OCI-LY3 (cell line): ENCODE measurements at regions not wholly inside any gene's neighbourhood (a gene's known extent, or its start where the extent isn't known, plus 50 kb on each side); places are given as distances from the start of the nearest gene placed in this dataset.

Source experiments
- EZH2phosphoT487 ChIP-seq: fragments of 200-600 bp; shearing (Covaris generic); IDR thresholded peaks from 2 replicates; pipeline ENCODE4 v1.6.1; 2018; ENCODE audit warnings: antibody characterized with exemption, mixed run types, low read depth
- TF ChIP-seq, protein P1 (sequence below): fragments of 200-600, 300-600 bp; sonication (generic); IDR thresholded peaks from 2 replicates; pipeline ENCODE4 v1.5.1; 2014; ENCODE audit warnings: antibody characterized with exemption, low read length, low read depth

DNA sequence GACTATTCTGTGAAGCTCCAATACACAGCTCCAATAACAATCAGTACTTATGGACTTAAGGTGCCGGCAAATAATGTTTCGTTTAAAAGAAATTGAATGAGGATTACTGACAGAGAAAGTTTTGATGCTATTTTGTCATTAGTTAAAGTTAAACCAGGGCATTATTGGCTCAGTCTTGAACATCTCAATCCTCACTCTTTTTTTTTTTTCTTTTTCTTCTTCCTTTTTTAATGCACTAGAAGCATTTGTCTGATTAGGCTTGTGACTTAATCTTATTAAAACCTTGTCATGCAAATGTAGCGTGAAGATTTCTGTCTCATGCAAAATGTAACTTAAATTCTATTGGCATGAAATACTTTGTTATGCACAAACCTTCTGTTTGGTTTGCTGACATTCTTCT, 346.8 kb upstream of the ADGRL2 start:
- TF ChIP-seq, protein P1, sequence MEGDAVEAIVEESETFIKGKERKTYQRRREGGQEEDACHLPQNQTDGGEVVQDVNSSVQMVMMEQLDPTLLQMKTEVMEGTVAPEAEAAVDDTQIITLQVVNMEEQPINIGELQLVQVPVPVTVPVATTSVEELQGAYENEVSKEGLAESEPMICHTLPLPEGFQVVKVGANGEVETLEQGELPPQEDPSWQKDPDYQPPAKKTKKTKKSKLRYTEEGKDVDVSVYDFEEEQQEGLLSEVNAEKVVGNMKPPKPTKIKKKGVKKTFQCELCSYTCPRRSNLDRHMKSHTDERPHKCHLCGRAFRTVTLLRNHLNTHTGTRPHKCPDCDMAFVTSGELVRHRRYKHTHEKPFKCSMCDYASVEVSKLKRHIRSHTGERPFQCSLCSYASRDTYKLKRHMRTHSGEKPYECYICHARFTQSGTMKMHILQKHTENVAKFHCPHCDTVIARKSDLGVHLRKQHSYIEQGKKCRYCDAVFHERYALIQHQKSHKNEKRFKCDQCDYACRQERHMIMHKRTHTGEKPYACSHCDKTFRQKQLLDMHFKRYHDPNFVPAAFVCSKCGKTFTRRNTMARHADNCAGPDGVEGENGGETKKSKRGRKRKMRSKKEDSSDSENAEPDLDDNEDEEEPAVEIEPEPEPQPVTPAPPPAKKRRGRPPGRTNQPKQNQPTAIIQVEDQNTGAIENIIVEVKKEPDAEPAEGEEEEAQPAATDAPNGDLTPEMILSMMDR: no peak
- TF ChIP-seq EZH2phosphoT487: no peak
